MM.1S (cell line): ENCODE measurements at regions not wholly inside any gene's neighbourhood (a gene's known extent, or its start where the extent isn't known, plus 50 kb on each side); places are given as distances from the start of the nearest gene placed in this dataset.

Experiments
- DNase-seq: peaks from one replicate; pipeline ENCODE4 v3.0.0-alpha.2; 2015
- H2AFZ ChIP-seq: fragments of 300-600 bp; sonication (generic); 2 replicates; pipeline ENCODE4 v1.6.0; 2016; ENCODE audit warnings: antibody characterized with exemption, low read length
- H3F3A ChIP-seq: fragments of 300-600 bp; sonication (generic); 2 replicates; pipeline ENCODE4 v1.6.1; 2016; ENCODE audit warnings: mild to moderate bottlenecking, antibody characterized with exemption, low read length, moderate library complexity, mixed read lengths; ENCODE audit not compliant: insufficient read depth
- H3K27ac ChIP-seq: fragments of 300-600 bp; sonication (generic); 2 replicates; pipeline ENCODE4 v1.5.1; 2016; ENCODE audit warnings: mild to moderate bottlenecking, low read length
- H3K27me3 ChIP-seq: fragments of 300-600 bp; sonication (generic); replicated peaks from 2 replicates; pipeline ENCODE4 v1.6.0; 2016; ENCODE audit warnings: low read length; ENCODE audit not compliant: insufficient read depth
- H3K36me3 ChIP-seq: fragments of 300-600 bp; sonication (generic); replicated peaks from 2 replicates; pipeline ENCODE4 v1.6.1; 2016; ENCODE audit warnings: mild to moderate bottlenecking, low read length, mixed read lengths; ENCODE audit not compliant: insufficient read depth
- H3K4me1 ChIP-seq: fragments of 300-600 bp; sonication (generic); 2 replicates; pipeline ENCODE4 v1.6.1; 2016; ENCODE audit warnings: low read length, mixed read lengths
- H3K4me2 ChIP-seq: fragments of 300-600 bp; sonication (generic); 2 replicates; pipeline ENCODE4 v1.6.0; 2016; ENCODE audit warnings: low read depth, low read length
- H3K4me3 ChIP-seq: fragments of 300-600 bp; sonication (generic); 2 replicates; pipeline ENCODE4 v1.5.1; 2016; ENCODE audit warnings: low read length, mixed read lengths
- H3K79me2 ChIP-seq: fragments of 300-600 bp; sonication (generic); 2 replicates; pipeline ENCODE4 v1.6.1; 2016; ENCODE audit warnings: mixed run types, low read length, mixed read lengths
- H3K9ac ChIP-seq: fragments of 300-600 bp; sonication (generic); 2 replicates; pipeline ENCODE4 v1.6.1; 2016; ENCODE audit warnings: low read length, mixed read lengths
- H3K9me2 ChIP-seq: fragments of 300-600 bp; sonication (generic); replicated peaks from 2 replicates; pipeline ENCODE4 v1.6.1; 2016; ENCODE audit warnings: mild to moderate bottlenecking, low read length, mixed read lengths; ENCODE audit not compliant: insufficient read depth
- H3K9me3 ChIP-seq: fragments of 300-600 bp; sonication (generic); replicated peaks from 2 replicates; pipeline ENCODE4 v1.6.1; 2016; ENCODE audit warnings: mild to moderate bottlenecking, low read length, mixed read lengths; ENCODE audit not compliant: insufficient read depth
- H4K20me1 ChIP-seq: fragments of 300-600 bp; sonication (generic); 2 replicates; pipeline ENCODE4 v1.6.1; 2016; ENCODE audit warnings: mild to moderate bottlenecking, low read length, moderate library complexity, mixed read lengths; ENCODE audit not compliant: insufficient read depth
- CTCF ChIP-seq: fragments of 300-600 bp; sonication (generic); IDR thresholded peaks from 2 replicates; pipeline ENCODE4 v1.5.1; 2016; ENCODE audit warnings: antibody characterized with exemption, low read length, mixed read lengths
- EZH2 ChIP-seq: fragments of 300-600 bp; sonication (generic); optimal IDR thresholded peaks from 2 replicates; pipeline ENCODE3; 2017; ENCODE audit warnings: low read depth, mild to moderate bottlenecking, antibody characterized with exemption, low read length, mixed read lengths
- EZH2phosphoT487 ChIP-seq: fragments of 300-600 bp; sonication (generic); IDR thresholded peaks from 2 replicates; pipeline ENCODE4 v1.6.1; 2018; ENCODE audit warnings: antibody characterized with exemption, low read length

GRCh38 chr6:102820098-102820497, 1426.6 kb downstream of the GRIK2 start:
- no peaks in the 10 kb centered on the region for H3K9me2 ChIP-seq
- H3K4me2 ChIP-seq = no peak overlapping the region
- no peak overlapping the region for H3K27ac ChIP-seq
- H4K20me1 ChIP-seq = no peaks in the 10 kb centered on the region
- H3K9me3 ChIP-seq = no peaks in the 10 kb centered on the region
- H3K4me3 ChIP-seq = no peak overlapping the region
- H3F3A ChIP-seq = no peaks in the 10 kb centered on the region
- no peaks in the 10 kb centered on the region for H3K79me2 ChIP-seq
- no peak overlapping the region for H2AFZ ChIP-seq
- no peak for DNase-seq
- no peaks in the 10 kb centered on the region for H3K4me1 ChIP-seq
- H3K9ac ChIP-seq = no peak overlapping the region
- no peaks in the 10 kb centered on the region for H3K27me3 ChIP-seq
- TF ChIP-seq EZH2 (no peak), CTCF (no peak), EZH2phosphoT487 (no peak)
- no peaks in the 10 kb centered on the region for H3K36me3 ChIP-seq

GRCh38 chr6:102815207-102815606, 1421.7 kb downstream of the GRIK2 start:
- DNase-seq = no peak
- Histone ChIP-seq H3K27ac (no peak overlapping the region), H2AFZ (no peak overlapping the region), H3K4me2 (no peak overlapping the region), H3K4me1 (no peaks in the 10 kb centered on the region), H3K9ac (no peak overlapping the region), H3F3A (no peaks in the 10 kb centered on the region), H3K27me3 (no peaks in the 10 kb centered on the region), H4K20me1 (no peaks in the 10 kb centered on the region), H3K36me3 (no peaks in the 10 kb centered on the region), H3K9me3 (no peaks in the 10 kb centered on the region), H3K9me2 (no peaks in the 10 kb centered on the region), H3K4me3 (no peak overlapping the region), H3K79me2 (no peaks in the 10 kb centered on the region)
- TF ChIP-seq EZH2 (no peak), CTCF (no peak), EZH2phosphoT487 (no peak)

DNA sequence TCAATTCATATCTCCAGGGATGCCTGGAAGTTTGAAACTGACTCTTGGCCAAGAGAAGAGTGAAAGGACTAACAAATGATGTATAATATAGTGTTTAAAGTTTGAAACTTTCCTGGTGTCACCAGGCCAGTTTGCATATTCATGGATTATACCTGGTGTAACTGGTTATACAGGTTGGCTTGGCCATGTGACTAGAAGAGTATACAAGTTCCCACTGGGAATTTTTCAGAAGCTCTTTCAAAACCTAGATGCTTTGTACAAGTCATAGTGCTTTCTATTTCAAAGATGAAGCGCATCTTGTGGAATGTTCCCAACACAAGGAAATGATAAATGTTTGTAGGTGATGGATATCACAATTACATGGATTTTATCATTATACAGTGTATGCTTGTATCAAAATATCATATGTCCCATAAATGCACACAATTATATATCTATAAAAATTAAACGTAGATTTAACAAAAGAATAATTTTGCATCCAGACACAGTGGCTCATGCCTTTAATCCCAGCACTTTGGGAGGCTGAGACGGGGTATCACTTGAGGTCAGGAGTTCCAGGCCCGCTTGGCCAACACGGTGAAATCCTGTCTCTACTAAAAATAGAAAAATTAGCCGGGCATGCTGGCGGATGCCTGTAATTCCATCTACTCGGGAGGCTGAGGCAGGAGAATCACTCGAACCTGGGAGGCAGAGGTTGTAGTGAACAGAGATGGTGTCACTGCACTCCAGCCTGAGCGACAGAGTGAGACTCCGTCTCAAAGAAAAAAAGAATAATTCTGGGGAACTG, 1420.2 kb downstream of the GRIK2 start:
- Histone ChIP-seq H3K9me2 (no peaks in the 10 kb centered on the region), H4K20me1 (no peaks in the 10 kb centered on the region), H3K4me2 (no peak overlapping the region), H3K36me3 (no peaks in the 10 kb centered on the region), H3K79me2 (no peaks in the 10 kb centered on the region), H3F3A (no peaks in the 10 kb centered on the region), H3K27ac (no peak overlapping the region), H3K4me3 (no peak overlapping the region), H3K4me1 (no peaks in the 10 kb centered on the region), H3K27me3 (no peaks in the 10 kb centered on the region), H3K9ac (no peak overlapping the region), H3K9me3 (no peaks in the 10 kb centered on the region), H2AFZ (no peak overlapping the region)
- no peak for DNase-seq
- TF ChIP-seq CTCF (no peak), EZH2 (no peak), EZH2phosphoT487 (no peak)
